ENCODE measurements at regions not wholly inside any gene's neighbourhood (a gene's known extent, or its start where the extent isn't known, plus 50 kb on each side); places are given as distances from the start of the nearest gene placed in this dataset.
"Not testable (repeated sequence)": the region's sequence is repeated elsewhere in the genome, so short reads cannot be mapped to it uniquely, and the experiment has no call there.

DNA sequence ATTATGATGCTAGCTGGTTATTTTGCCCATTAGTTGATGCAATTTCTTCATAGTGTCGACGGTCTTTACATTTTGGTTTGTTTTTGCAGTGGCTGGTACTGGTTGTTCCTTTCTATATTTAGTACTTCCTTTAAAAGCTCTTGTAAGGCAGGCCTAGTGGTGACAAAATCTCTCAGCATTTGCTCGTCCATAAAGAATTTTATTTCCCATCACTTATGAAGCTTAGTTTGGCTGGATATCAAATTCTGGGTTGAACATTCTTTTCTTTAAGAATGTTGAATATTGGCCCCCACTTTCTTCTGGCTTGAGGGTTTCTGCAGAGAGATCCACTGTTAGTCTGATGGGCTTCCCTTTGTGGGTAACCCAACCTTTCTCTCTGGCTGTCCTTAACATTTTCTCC, 219.8 kb upstream of the VLDLR start:
- H3K4me1 ChIP-seq (ENCODE audit: insufficient read depth, low read length); H3K9me3 ChIP-seq (ENCODE audit: low read length); H3K27me3 ChIP-seq (ENCODE audit: insufficient read depth, low read length, poor library complexity, severe bottlenecking); H3K4me3 Mint-ChIP-seq; POLR2A ChIA-PET; CTCF ChIA-PET; H3K4me3 ChIP-seq (ENCODE audit: low read length); H3K4me1 Mint-ChIP-seq; H3K36me3 Mint-ChIP-seq; DNase-seq; H3K27ac Mint-ChIP-seq; H3K27ac ChIP-seq (ENCODE audit: low read depth, low read length); H3K36me3 ChIP-seq (ENCODE audit: insufficient read depth, low read length): not testable (repeated sequence)
- Mint-ChIP-seq H3K9me3 (peaks cover 0 to 22% (median 12%) of the 10 kb centered on the region in 5 donors), H3K27me3 (peaks cover 8 to 24% of the 10 kb centered on the region in 2 donors)

DNA sequence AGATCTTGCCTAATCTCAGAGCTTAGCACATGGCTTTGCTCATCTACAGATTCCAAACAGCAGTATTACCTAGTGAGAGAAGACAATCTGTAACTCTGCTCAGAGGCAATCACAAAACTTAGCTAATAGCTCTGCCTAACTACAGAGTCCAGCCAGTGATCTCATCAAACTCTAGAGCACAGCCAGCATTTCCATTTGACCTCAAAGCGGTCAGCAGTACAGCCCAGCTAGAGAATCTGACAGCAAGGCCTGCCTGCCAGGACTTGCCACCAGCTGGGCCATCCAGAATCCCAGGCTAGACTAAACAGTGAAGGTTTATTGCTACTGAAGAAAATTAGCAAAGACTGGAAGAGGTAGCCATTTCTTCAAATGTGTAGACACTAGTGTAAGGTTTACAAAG, 217.9 kb upstream of the VLDLR start:
- no peaks in the 10 kb centered on the region for H3K4me1 ChIP-seq (ENCODE audit: insufficient read depth, low read length)
- H3K27me3 ChIP-seq (ENCODE audit: insufficient read depth, low read length, poor library complexity, severe bottlenecking), result no peaks in the 10 kb centered on the region
- Mint-ChIP-seq H3K4me3 (no peak overlapping the region), H3K9me3 (peaks cover 0 to 22% (median 11%) of the 10 kb centered on the region in 5 donors), H3K36me3 (no peaks in the 10 kb centered on the region), H3K27me3 (peaks cover 8 to 24% of the 10 kb centered on the region in 2 donors), H3K27ac (no peak overlapping the region), H3K4me1 (no peaks in the 10 kb centered on the region)
- no peaks in the 10 kb centered on the region for H3K36me3 ChIP-seq (ENCODE audit: insufficient read depth, low read length)
- no peak for DNase-seq
- POLR2A ChIA-PET, result no interaction called here
- no peak overlapping the region for H3K4me3 ChIP-seq (ENCODE audit: low read length)
- CTCF ChIA-PET, result no interaction called here
- no peaks in the 10 kb centered on the region for H3K9me3 ChIP-seq (ENCODE audit: low read length)
- H3K27ac ChIP-seq (ENCODE audit: low read depth, low read length), result no peak overlapping the region

DNA sequence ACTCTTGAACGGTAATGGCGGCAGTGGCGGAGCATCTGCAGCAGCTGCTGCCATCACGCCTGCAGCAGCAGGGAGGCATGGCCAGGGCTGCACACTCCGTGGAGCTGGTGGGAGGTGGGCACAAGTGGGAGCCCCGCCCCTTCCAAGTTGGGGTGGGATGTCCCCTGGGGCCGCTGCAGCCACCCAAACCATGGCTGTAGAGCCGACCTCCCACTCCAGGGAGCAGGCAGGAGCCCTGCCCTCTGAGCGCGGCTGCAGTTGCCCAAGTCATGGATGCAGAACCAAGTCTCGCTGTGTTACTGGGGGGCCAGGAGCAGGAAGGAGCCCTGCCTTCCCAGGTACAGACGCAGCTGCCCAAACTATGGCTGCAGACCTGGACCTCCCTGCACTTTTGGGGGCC, 215.3 kb upstream of the VLDLR start:
- DNase-seq, result no peak
- Mint-ChIP-seq H3K9me3 (peaks cover 0 to 16% (median 11%) of the 10 kb centered on the region in 5 donors), H3K4me1 (no peaks in the 10 kb centered on the region), H3K4me3 (no peak overlapping the region), H3K36me3 (no peaks in the 10 kb centered on the region), H3K27ac (no peak overlapping the region), H3K27me3 (peaks cover 8 to 14% of the 10 kb centered on the region in 2 donors)
- Histone ChIP-seq H3K9me3 (ENCODE audit: low read length) (no peaks in the 10 kb centered on the region), H3K27ac (ENCODE audit: low read depth, low read length) (no peak overlapping the region), H3K4me1 (ENCODE audit: insufficient read depth, low read length) (no peaks in the 10 kb centered on the region), H3K36me3 (ENCODE audit: insufficient read depth, low read length) (no peaks in the 10 kb centered on the region), H3K4me3 (ENCODE audit: low read length) (no peak overlapping the region), H3K27me3 (ENCODE audit: insufficient read depth, low read length, poor library complexity, severe bottlenecking) (no peaks in the 10 kb centered on the region)
- ChIA-PET CTCF (no interaction called here), POLR2A (no interaction called here)

DNA sequence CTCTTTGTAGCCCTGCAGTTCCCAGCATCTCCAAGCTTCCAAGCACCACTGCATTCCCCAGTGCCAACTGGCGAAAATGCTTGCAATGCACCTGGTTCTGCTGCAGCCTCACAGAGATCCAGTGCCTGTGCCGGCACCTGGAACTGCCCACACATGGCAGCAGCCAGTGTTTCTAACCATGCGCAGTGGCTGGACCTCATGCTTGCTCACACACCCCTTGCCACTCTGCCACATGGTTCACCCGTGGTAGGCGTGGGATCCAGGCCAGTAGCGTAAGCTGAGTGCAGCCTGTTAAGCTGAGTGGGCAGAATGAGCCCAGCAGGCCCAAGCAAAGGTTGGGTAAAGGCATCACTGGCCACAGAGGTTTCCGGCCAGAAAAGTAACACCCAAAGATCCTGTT, 214.1 kb upstream of the VLDLR start:
- Mint-ChIP-seq H3K36me3 (no peaks in the 10 kb centered on the region), H3K9me3 (peaks cover 0 to 12% (median 10%) of the 10 kb centered on the region in 5 donors), H3K4me1 (no peaks in the 10 kb centered on the region), H3K27me3 (peaks cover 2 to 5% of the 10 kb centered on the region in 2 donors), H3K27ac (no peak overlapping the region), H3K4me3 (no peak overlapping the region)
- DNase-seq, result no peak
- Histone ChIP-seq H3K4me1 (ENCODE audit: insufficient read depth, low read length) (no peaks in the 10 kb centered on the region), H3K27ac (ENCODE audit: low read depth, low read length) (no peak overlapping the region), H3K27me3 (ENCODE audit: insufficient read depth, low read length, poor library complexity, severe bottlenecking) (no peaks in the 10 kb centered on the region), H3K36me3 (ENCODE audit: insufficient read depth, low read length) (no peaks in the 10 kb centered on the region), H3K9me3 (ENCODE audit: low read length) (no peaks in the 10 kb centered on the region), H3K4me3 (ENCODE audit: low read length) (no peak overlapping the region)
- POLR2A ChIA-PET, result no interaction called here
- CTCF ChIA-PET, result no interaction called here

DNA sequence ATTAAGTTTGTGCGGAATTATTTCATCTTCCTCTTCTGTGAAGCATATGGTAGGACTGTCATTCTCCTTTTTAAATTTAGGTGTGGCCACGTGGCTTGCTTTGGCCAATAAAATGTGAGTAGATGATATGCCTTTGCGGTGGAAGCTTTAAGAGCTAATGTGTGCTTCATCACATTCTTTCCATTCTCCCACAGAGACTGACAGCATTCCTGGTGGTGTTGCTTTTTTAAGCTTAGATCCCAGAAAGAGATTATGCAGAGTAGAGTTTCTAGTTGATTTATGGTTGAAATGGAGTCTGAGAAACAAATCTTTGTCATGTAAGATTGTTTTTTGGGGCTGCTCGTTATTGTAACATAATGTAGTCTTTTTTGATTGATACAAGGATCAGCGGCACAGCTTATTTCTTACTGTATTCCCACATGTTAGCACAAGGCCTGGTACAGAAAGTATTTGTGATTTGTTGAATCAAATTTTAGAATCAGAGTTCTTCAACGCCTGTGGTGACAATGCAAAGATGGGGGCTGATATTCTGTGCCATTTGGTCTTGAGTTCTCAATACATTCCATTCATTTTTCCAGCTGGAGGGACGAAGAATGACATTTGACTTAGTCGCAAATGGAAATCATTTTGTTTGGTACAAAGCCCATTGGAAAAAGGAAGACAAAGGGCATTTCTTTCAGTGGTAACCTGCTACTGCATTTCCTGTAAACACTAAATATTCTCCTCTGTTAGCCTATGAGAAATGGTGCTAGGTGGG, 209.9 kb upstream of the VLDLR start:
- POLR2A ChIA-PET, result no interaction called here
- no peaks in the 10 kb centered on the region for H3K4me1 Mint-ChIP-seq
- no peaks in the 10 kb centered on the region for H3K9me3 ChIP-seq (ENCODE audit: low read length)
- no peak for DNase-seq
- no peak overlapping the region for H3K4me3 Mint-ChIP-seq
- H3K4me1 ChIP-seq (ENCODE audit: insufficient read depth, low read length), result no peaks in the 10 kb centered on the region
- no peak overlapping the region for H3K4me3 ChIP-seq (ENCODE audit: low read length)
- CTCF ChIA-PET, result no interaction called here
- H3K9me3 Mint-ChIP-seq, result no peaks in the 10 kb centered on the region
- no peaks in the 10 kb centered on the region for H3K27me3 ChIP-seq (ENCODE audit: insufficient read depth, low read length, poor library complexity, severe bottlenecking)
- H3K36me3 Mint-ChIP-seq, result no peaks in the 10 kb centered on the region
- H3K36me3 ChIP-seq (ENCODE audit: insufficient read depth, low read length), result no peaks in the 10 kb centered on the region
- H3K27ac Mint-ChIP-seq, result no peak overlapping the region
- H3K27ac ChIP-seq (ENCODE audit: low read depth, low read length), result no peak overlapping the region
- no peaks in the 10 kb centered on the region for H3K27me3 Mint-ChIP-seq

DNA sequence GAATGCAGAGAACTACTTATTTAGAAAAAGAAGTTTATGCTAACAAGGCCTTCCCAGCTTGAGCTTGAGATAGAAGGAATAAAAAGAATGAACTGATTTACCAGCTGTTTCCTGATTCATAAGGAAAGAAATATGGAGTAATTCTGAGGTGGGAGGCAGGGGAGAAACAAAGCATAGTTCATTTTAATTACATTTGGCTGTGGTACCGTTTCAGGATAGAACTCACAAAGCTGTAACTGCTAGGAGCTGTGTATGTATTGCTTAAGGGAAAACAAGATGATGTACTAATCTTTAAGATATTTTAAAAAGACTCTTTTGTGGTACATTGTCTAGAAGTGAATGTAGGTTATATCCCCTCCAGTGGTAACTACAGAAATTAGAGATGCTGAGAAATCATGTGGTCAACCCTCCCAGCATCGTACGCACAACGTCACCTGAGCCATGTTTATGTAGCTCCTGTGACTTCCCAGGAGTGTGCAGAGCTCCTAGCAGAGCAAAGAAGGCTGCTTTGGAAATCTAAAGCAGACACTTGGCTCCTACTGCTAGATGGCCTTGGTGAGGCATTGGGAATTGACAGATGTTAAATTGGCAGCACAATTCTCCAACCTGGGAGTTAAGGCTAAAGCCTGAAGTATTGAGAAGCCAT, 208.3 kb upstream of the VLDLR start:
- Mint-ChIP-seq H3K4me3 (no peak overlapping the region), H3K36me3 (no peaks in the 10 kb centered on the region), H3K27me3 (peaks cover 0 to 1% of the 10 kb centered on the region in 2 donors), H3K4me1 (no peaks in the 10 kb centered on the region), H3K9me3 (peaks cover 0 to 1% (median 0%) of the 10 kb centered on the region in 5 donors), H3K27ac (no peak overlapping the region)
- Histone ChIP-seq H3K27ac (ENCODE audit: low read depth, low read length) (no peak overlapping the region), H3K4me3 (ENCODE audit: low read length) (no peak overlapping the region), H3K27me3 (ENCODE audit: insufficient read depth, low read length, poor library complexity, severe bottlenecking) (no peaks in the 10 kb centered on the region), H3K36me3 (ENCODE audit: insufficient read depth, low read length) (no peaks in the 10 kb centered on the region), H3K4me1 (ENCODE audit: insufficient read depth, low read length) (no peaks in the 10 kb centered on the region), H3K9me3 (ENCODE audit: low read length) (no peaks in the 10 kb centered on the region)
- CTCF ChIA-PET, result no interaction called here
- POLR2A ChIA-PET, result no interaction called here
- DNase-seq, result no peak

DNA sequence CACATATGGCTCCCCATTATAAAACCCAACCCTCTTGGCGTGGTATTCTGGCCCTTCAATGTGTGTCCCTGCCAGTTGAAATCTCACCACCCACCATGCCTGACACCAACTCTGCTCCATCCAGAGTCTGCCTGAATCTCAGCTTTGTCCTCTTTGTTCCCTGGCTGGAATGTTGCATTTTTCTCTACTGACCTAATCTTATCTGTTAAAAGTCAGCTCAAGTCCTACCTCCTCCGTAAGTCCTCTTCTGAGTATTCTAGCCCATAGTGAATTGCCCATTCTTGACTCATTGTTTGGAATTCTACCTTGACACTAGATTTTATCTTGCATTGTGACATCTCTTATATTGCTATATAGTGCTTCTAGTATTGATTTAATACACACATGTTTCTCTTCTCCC, 207.1 kb upstream of the VLDLR start:
- H3K27ac Mint-ChIP-seq, result no peak overlapping the region
- H3K4me3 ChIP-seq (ENCODE audit: low read length), result no peak overlapping the region
- H3K36me3 Mint-ChIP-seq, result no peaks in the 10 kb centered on the region
- DNase-seq, result no peak
- H3K36me3 ChIP-seq (ENCODE audit: insufficient read depth, low read length), result no peaks in the 10 kb centered on the region
- H3K4me3 Mint-ChIP-seq, result no peak overlapping the region
- H3K9me3 Mint-ChIP-seq, result peaks cover 0 to 2% (median 0%) of the 10 kb centered on the region in 5 donors
- H3K27me3 Mint-ChIP-seq, result peaks cover 0 to 2% of the 10 kb centered on the region in 2 donors
- ChIA-PET POLR2A (no interaction called here), CTCF (no interaction called here)
- H3K4me1 ChIP-seq (ENCODE audit: insufficient read depth, low read length), result no peaks in the 10 kb centered on the region
- H3K27ac ChIP-seq (ENCODE audit: low read depth, low read length), result no peak overlapping the region
- no peaks in the 10 kb centered on the region for H3K4me1 Mint-ChIP-seq
- no peaks in the 10 kb centered on the region for H3K9me3 ChIP-seq (ENCODE audit: low read length)
- no peaks in the 10 kb centered on the region for H3K27me3 ChIP-seq (ENCODE audit: insufficient read depth, low read length, poor library complexity, severe bottlenecking)

DNA sequence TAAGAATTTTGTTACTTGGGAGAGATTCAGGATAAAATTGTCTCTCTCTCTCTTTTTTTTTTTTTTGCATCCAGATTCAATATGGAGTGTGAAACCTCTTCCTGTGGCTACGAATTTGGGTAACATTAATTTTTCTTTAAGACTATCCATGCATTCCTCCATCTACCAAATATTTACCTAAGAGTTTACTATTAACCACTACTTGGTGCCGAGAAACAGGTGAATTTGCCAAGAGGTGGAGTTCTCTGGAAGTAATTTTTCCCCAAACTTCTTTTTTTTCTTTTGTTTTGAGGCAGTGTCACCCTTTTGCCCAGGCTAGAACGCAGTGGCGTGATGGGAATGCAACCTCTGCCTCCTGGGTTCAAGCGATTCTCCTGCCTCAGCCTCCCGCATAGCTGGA, 206.3 kb upstream of the VLDLR start:
- no peak overlapping the region for H3K27ac Mint-ChIP-seq
- Histone ChIP-seq H3K4me3 (ENCODE audit: low read length) (no peak overlapping the region), H3K4me1 (ENCODE audit: insufficient read depth, low read length) (no peaks in the 10 kb centered on the region), H3K36me3 (ENCODE audit: insufficient read depth, low read length) (no peaks in the 10 kb centered on the region), H3K27ac (ENCODE audit: low read depth, low read length) (no peak overlapping the region), H3K27me3 (ENCODE audit: insufficient read depth, low read length, poor library complexity, severe bottlenecking) (no peaks in the 10 kb centered on the region), H3K9me3 (ENCODE audit: low read length) (no peaks in the 10 kb centered on the region)
- H3K4me1 Mint-ChIP-seq, result no peaks in the 10 kb centered on the region
- ChIA-PET POLR2A (no interaction called here), CTCF (no interaction called here)
- H3K4me3 Mint-ChIP-seq, result no peak overlapping the region
- no peak for DNase-seq
- peaks cover 0 to 2% (median 0%) of the 10 kb centered on the region in 5 donors for H3K9me3 Mint-ChIP-seq
- no peaks in the 10 kb centered on the region for H3K36me3 Mint-ChIP-seq
- peaks cover 0 to 2% of the 10 kb centered on the region in 2 donors for H3K27me3 Mint-ChIP-seq

All from CD8-positive, alpha-beta memory T cell (primary cell).